Esophagus muscularis mucosa (tissue), 4 donors: ENCODE measurements at regions not wholly inside any gene's neighbourhood (a gene's known extent, or its start where the extent isn't known, plus 50 kb on each side); places are given as distances from the start of the nearest gene placed in this dataset.

ENCODE experiments used
- DNase-seq: peaks from one replicate; pipeline ENCODE4 v3.0.0-alpha.2; 2017; ENCODE audit errors: extremely low spot score
- H3K27ac ChIP-seq, 4 donors: fragments of 200-600 bp; sonication (generic); replicated peaks in 1 of 4; 1 replicate in 3 of 4; 2 replicates in 1 of 4; pipeline ENCODE4 v1.5.1; 2016 to 2019; ENCODE audit warnings: mild to moderate bottlenecking in 1 of 4
- H3K27me3 ChIP-seq, 4 donors: fragments of 200-600 bp; sonication (generic); one replicate each; pipeline versions ENCODE4 v1.5.1 to v1.6.0; 2016 to 2019
- H3K36me3 ChIP-seq, 4 donors: fragments of 200-600 bp; sonication (generic); one replicate each; pipeline ENCODE4 v1.5.1; 2016 to 2019
- H3K4me1 ChIP-seq, 4 donors: fragments of 200-600 bp; sonication (generic); one replicate each; pipeline ENCODE4 v1.5.1; 2016 to 2019
- H3K4me3 ChIP-seq, 4 donors: fragments of 200-600 bp; sonication (generic); 1 replicate in 2 of 4; 2 replicates in 2 of 4; pipeline ENCODE4 v1.5.1; 2016 to 2019; ENCODE audit warnings: mild to moderate bottlenecking in 4 of 4, moderate library complexity in 1 of 4
- H3K9me3 ChIP-seq, 4 donors: fragments of 200-600 bp; sonication (generic); 1 replicate in 3 of 4; 2 replicates in 1 of 4; pipeline ENCODE4 v1.5.1; 2016 to 2019
- EP300 ChIP-seq: sonication (generic); formaldehyde crosslinking; IDR thresholded peaks from one replicate; pipeline ENCODE4 v1.6.1; 2017; ENCODE audit warnings: antibody characterized with exemption
- POLR2A ChIP-seq: fragments of 450-650 bp; IDR thresholded peaks from one replicate; pipeline ENCODE4 v1.6.1; 2017; ENCODE audit warnings: antibody characterized with exemption, moderate library complexity, mild to moderate bottlenecking, low read depth
- POLR2AphosphoS5 ChIP-seq, 2 donors: sonication (generic); formaldehyde crosslinking; IDR thresholded peaks; one replicate each; pipeline ENCODE4 v1.6.1; 2017; ENCODE audit warnings: antibody characterized with exemption in 2 of 2
- WGBS: methylation state at CpG from one replicate; pipeline ENCODE4 v1.1.5; 2018; 5-methylcytosine and 5-hydroxymethylcytosine counted together
- intact Hi-C: fragments of 100-400 bp; cut with DNase I; formaldehyde crosslinking; loops from one replicate; pipeline ENCODE4 v1.15.1; 2023
- TF ChIP-seq, protein P1 (sequence below), 3 experiments: fragments of 200-600 bp in 2 of 3; fragments of 450-650 bp in 1 of 3; sonication (generic) in 2 of 3; IDR thresholded peaks; one replicate each; pipeline ENCODE4 v1.5.1; 2017 to 2019; ENCODE audit warnings: antibody characterized with exemption in 3 of 3, mild to moderate bottlenecking in 2 of 3, moderate library complexity in 1 of 3

DNA sequence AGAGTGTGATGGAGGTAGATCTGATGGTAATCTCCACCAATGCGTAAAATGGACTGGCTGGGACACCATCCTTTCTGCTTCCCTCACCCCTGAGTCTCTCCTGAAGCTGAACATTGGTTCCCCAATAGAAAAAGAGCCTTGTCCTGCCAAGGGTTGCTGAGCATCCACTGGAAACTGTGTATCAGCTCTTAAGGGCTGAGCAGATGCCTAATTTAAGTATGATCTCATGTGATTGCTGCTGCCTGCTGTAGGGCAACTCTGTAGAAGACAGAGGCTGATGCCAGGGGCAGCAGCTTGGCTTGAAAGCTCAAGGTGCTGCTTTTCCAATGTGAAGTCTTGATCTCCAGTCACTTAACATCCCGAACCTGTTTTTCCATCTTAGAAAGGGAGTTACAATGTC lies 310.3 kb upstream of the CCL2 start:
- TF ChIP-seq POLR2A, result no peak
- TF ChIP-seq, protein P1, sequence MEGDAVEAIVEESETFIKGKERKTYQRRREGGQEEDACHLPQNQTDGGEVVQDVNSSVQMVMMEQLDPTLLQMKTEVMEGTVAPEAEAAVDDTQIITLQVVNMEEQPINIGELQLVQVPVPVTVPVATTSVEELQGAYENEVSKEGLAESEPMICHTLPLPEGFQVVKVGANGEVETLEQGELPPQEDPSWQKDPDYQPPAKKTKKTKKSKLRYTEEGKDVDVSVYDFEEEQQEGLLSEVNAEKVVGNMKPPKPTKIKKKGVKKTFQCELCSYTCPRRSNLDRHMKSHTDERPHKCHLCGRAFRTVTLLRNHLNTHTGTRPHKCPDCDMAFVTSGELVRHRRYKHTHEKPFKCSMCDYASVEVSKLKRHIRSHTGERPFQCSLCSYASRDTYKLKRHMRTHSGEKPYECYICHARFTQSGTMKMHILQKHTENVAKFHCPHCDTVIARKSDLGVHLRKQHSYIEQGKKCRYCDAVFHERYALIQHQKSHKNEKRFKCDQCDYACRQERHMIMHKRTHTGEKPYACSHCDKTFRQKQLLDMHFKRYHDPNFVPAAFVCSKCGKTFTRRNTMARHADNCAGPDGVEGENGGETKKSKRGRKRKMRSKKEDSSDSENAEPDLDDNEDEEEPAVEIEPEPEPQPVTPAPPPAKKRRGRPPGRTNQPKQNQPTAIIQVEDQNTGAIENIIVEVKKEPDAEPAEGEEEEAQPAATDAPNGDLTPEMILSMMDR (IDR thresholded peaks at IDR 0.05), result no peak
- TF ChIP-seq POLR2AphosphoS5 (IDR thresholded peaks at IDR 0.05), result no peak
- Histone ChIP-seq H3K9me3 (no peaks in the 10 kb centered on the region), H3K4me3 (no peak overlapping the region), H3K4me1 (peaks cover 0 to 2% (median 0%) of the 10 kb centered on the region in 4 donors), H3K27me3 (peaks cover 0 to 16% (median 0%) of the 10 kb centered on the region in 4 donors), H3K36me3 (no peaks in the 10 kb centered on the region), H3K27ac (no peak overlapping the region)
- intact Hi-C loops, result no loop called here
- WGBS, result 76% methylated on average over 2 of the region's 2 CpGs
- no peak for DNase-seq

DNA sequence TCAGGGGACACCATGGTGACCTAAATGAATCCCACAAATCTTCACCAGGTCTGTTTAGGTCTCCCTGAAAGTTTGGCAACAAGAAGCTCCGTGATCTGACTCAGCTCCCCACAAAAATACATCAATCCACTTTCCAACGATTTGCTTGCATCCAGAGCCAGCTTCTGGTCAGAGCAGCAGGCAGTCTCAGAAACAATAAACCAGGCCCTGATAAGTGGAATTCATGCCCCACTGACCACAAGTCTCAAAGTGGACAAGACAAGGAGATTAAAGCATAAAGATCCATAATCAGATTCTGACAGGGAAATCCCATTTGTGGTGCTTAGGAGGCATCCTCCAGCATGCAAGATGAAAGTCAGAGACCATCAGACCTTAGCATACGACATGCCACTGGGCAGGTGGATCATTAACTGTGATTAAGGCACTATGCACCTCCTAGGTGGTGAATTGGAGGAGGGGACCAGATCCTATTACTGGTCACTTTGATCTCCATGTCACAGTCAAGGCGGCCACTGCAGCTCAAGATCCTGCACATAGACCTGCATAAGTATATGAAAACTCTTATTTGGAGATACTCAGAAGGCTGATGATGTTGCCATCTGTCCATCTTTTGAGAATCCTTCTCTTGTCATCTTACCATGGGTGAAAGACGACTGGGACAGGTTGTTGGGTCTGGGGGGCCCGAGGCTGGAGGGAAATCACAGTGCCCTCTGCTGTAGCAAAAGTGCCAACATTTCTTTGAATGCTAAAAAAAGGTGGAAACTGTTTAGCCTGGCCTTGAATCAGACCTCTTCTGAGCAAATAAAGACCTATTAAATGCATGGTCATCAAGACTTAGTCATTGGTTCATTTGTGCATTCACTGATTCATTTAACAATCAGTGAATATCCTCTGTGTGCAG lies 309.2 kb upstream of the CCL2 start:
- TF ChIP-seq POLR2A (no peak), POLR2AphosphoS5 (IDR thresholded peaks at IDR 0.05) (no peak), EP300 (no peak)
- TF ChIP-seq, protein P1 (IDR thresholded peaks at IDR 0.05), result no peak
- no peak overlapping the region for H3K27ac ChIP-seq
- no peak for DNase-seq
- no peak overlapping the region for H3K4me3 ChIP-seq
- intact Hi-C loops, result no loop called here
- 51% methylated on average over 6 of the region's 6 CpGs for WGBS
- peaks cover 0 to 2% (median 0%) of the 10 kb centered on the region in 4 donors for H3K4me1 ChIP-seq
- H3K9me3 ChIP-seq, result no peaks in the 10 kb centered on the region
- H3K36me3 ChIP-seq, result no peaks in the 10 kb centered on the region
- peaks cover 0 to 16% (median 0%) of the 10 kb centered on the region in 4 donors for H3K27me3 ChIP-seq

- intact Hi-C loops, result no loop called here
- H3K4me1 ChIP-seq, result no peaks in the 10 kb centered on the region
- DNase-seq, result no peak
- no peak overlapping the region for H3K27ac ChIP-seq
- no peak overlapping the region for H3K4me3 ChIP-seq
- H3K27me3 ChIP-seq, result peaks cover 0 to 16% (median 0%) of the 10 kb centered on the region in 4 donors
- TF ChIP-seq, protein P1 (IDR thresholded peaks at IDR 0.05), result no peak
- TF ChIP-seq POLR2AphosphoS5 (IDR thresholded peaks at IDR 0.05) (no peak), EP300 (no peak), POLR2A (no peak)
- no peaks in the 10 kb centered on the region for H3K9me3 ChIP-seq
- H3K36me3 ChIP-seq, result no peaks in the 10 kb centered on the region
Observed at GRCh38 chr17:33947762-33948161, 307.3 kb upstream of the CCL2 start.

DNA sequence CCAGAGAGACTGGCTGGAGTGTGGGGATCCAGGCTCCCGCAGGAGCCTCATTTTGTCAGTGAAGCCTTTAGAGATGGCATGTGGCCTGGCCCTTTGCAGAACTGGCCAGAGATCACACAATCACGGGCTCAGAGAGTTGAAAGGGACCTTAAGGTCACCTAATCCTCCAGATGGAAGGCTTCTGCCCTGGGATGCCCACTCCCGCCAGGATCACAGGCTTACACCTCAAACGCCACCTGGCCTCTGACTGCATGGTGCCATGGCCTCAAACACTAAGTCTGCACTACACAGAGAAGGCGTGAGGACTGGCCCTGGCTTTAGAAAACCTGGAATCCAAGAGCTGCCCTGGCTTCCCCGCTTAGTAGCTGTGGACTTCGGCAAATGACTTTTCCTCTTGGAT lies 306.8 kb upstream of the CCL2 start:
- WGBS, result 70% methylated on average over 5 of the region's 7 CpGs
- no peak for DNase-seq
- Histone ChIP-seq H3K36me3 (no peaks in the 10 kb centered on the region), H3K27ac (no peak overlapping the region), H3K4me1 (no peaks in the 10 kb centered on the region), H3K27me3 (peaks cover 0 to 16% (median 0%) of the 10 kb centered on the region in 4 donors), H3K9me3 (no peaks in the 10 kb centered on the region), H3K4me3 (no peak overlapping the region)
- TF ChIP-seq POLR2A (no peak), EP300 (no peak), POLR2AphosphoS5 (IDR thresholded peaks at IDR 0.05) (no peak)
- TF ChIP-seq, protein P1 (IDR thresholded peaks at IDR 0.05), result no peak
- intact Hi-C loops, result no loop called here
